ENCODE measurements at regions not wholly inside any gene's neighbourhood (a gene's known extent, or its start where the extent isn't known, plus 50 kb on each side); places are given as distances from the start of the nearest gene placed in this dataset.

- no peak for TF ChIP-seq POLR2AphosphoS5 (IDR thresholded peaks at IDR 0.05; ENCODE audit: borderline replicate concordance, low read depth, low read length)
- TF ChIP-seq EZH2 (IDR thresholded peaks at IDR 0.05): no peak
- no peak for TF ChIP-seq FOXP2 (optimal IDR thresholded peaks at IDR 0.05; ENCODE audit: control extremely low read depth, extremely low read length, insufficient read depth)
Measured at GRCh38 chr3:55244247-55244646, 242.9 kb downstream of the WNT5A start.

Measured in SK-N-MC (cell line).